Chondrocyte (in vitro differentiated cells): ENCODE measurements at regions not wholly inside any gene's neighbourhood (a gene's known extent, or its start where the extent isn't known, plus 50 kb on each side); places are given as distances from the start of the nearest gene placed in this dataset.

Experiments used
- DNase-seq: peaks from one replicate; pipeline ENCODE4 v3.0.0; 2021; ENCODE audit warnings: mixed read lengths, low spot score
- H3K27ac Mint-ChIP-seq: one replicate; pipeline ENCODE4 v1.8.0; 2021; ENCODE audit warnings: mild to moderate bottlenecking, moderate library complexity, mixed read lengths; ENCODE audit not compliant: unreplicated experiment
- H3K27me3 Mint-ChIP-seq: 2 replicates; pipeline ENCODE4 v1.8.0; 2021; ENCODE audit warnings: low read depth, mixed read lengths
- H3K36me3 Mint-ChIP-seq: 2 replicates; pipeline ENCODE4 v1.8.0; 2021; ENCODE audit warnings: low read depth, mixed read lengths
- H3K4me1 Mint-ChIP-seq: 2 replicates; pipeline ENCODE4 v1.8.0; 2021; ENCODE audit warnings: low read depth, mild to moderate bottlenecking, mixed read lengths
- H3K4me3 Mint-ChIP-seq: one replicate; pipeline ENCODE4 v1.8.0; 2021; ENCODE audit warnings: mild to moderate bottlenecking, moderate library complexity, mixed read lengths; ENCODE audit not compliant: unreplicated experiment
- H3K9me3 Mint-ChIP-seq: 2 replicates; pipeline ENCODE4 v1.8.0; 2021; ENCODE audit warnings: low read depth, mixed read lengths
- CTCF ChIP-seq: fragments of 200-600 bp; sonication (generic); IDR thresholded peaks from 2 replicates; pipeline ENCODE4 v1.5.0; 2021; ENCODE audit warnings: antibody characterized with exemption, mild to moderate bottlenecking, moderate library complexity

GRCh38 chr10:2839081-2839725, 228.1 kb upstream of the PFKP start:
- Mint-ChIP-seq H3K4me3 (no peak overlapping the region), H3K36me3 (peaks cover 2% of the 10 kb centered on the region), H3K4me1 (peaks cover 28% of the 10 kb centered on the region), H3K27me3 (no peaks in the 10 kb centered on the region), H3K9me3 (peaks cover 8% of the 10 kb centered on the region), H3K27ac (no peak overlapping the region)
- DNase-seq: no peak
- TF ChIP-seq CTCF: peak; percentile 62

- peak overlapping the region; percentile 83 for H3K27ac Mint-ChIP-seq
- peaks cover 2% of the 10 kb centered on the region for H3K36me3 Mint-ChIP-seq
- H3K4me3 Mint-ChIP-seq: peak overlapping the region; percentile 7
- TF ChIP-seq CTCF: no peak
- H3K9me3 Mint-ChIP-seq: peaks cover 8% of the 10 kb centered on the region
- no peaks in the 10 kb centered on the region for H3K27me3 Mint-ChIP-seq
- H3K4me1 Mint-ChIP-seq: peaks cover 29% of the 10 kb centered on the region
- no peak for DNase-seq
Measured at GRCh38 chr10:2837674-2838073, 229.7 kb upstream of the PFKP start.

- no peak for TF ChIP-seq CTCF
- Mint-ChIP-seq H3K27ac (peak overlapping the region; percentile 83), H3K4me3 (peak overlapping the region; percentile 7), H3K9me3 (peaks cover 7% of the 10 kb centered on the region), H3K27me3 (no peaks in the 10 kb centered on the region), H3K36me3 (peaks cover 2% of the 10 kb centered on the region), H3K4me1 (peaks cover 29% of the 10 kb centered on the region)
- no peak for DNase-seq
Measured at GRCh38 chr10:2836921-2837662, 230.3 kb upstream of the PFKP start.

GRCh38 chr10:2834214-2834613, 233.1 kb upstream of the PFKP start:
- no peak overlapping the region for H3K4me3 Mint-ChIP-seq
- peaks cover 2% of the 10 kb centered on the region for H3K9me3 Mint-ChIP-seq
- no peak overlapping the region for H3K27ac Mint-ChIP-seq
- H3K4me1 Mint-ChIP-seq: peaks cover 29% of the 10 kb centered on the region
- H3K36me3 Mint-ChIP-seq: no peaks in the 10 kb centered on the region
- no peak for TF ChIP-seq CTCF
- DNase-seq: no peak
- peaks cover 3% of the 10 kb centered on the region for H3K27me3 Mint-ChIP-seq

GRCh38 chr10:2831509-2831908, 235.8 kb upstream of the PFKP start:
- Mint-ChIP-seq H3K27me3 (peaks cover 3% of the 10 kb centered on the region), H3K27ac (no peak overlapping the region), H3K4me1 (peaks cover 10% of the 10 kb centered on the region), H3K9me3 (peaks cover 7% of the 10 kb centered on the region), H3K36me3 (no peaks in the 10 kb centered on the region), H3K4me3 (no peak overlapping the region)
- no peak for DNase-seq
- TF ChIP-seq CTCF: no peak
